Kidney epithelial cell (primary cell): ENCODE measurements at regions not wholly inside any gene's neighbourhood (a gene's known extent, or its start where the extent isn't known, plus 50 kb on each side); places are given as distances from the start of the nearest gene placed in this dataset.

Experiments used
- DNase-seq: peaks from one replicate; pipeline ENCODE4 v3.0.0-alpha.2; 2010; ENCODE audit warnings: low read depth
- H3K27me3 ChIP-seq: 2 replicates; pipeline ENCODE4 v1.6.0; 2011; ENCODE audit warnings: low read length; ENCODE audit not compliant: control insufficient read depth, insufficient read depth
- H3K36me3 ChIP-seq: 2 replicates; pipeline ENCODE4 v1.5.1; 2011; ENCODE audit warnings: low read length; ENCODE audit not compliant: control insufficient read depth, insufficient read depth
- H3K4me3 ChIP-seq: 2 replicates; pipeline ENCODE4 v1.5.1; 2011; ENCODE audit warnings: low read depth, mild to moderate bottlenecking, control low read depth, low read length
- CTCF ChIP-seq: IDR thresholded peaks from 2 replicates; pipeline ENCODE4 v1.5.1; 2011; ENCODE audit warnings: mild to moderate bottlenecking, moderate library complexity, low read length, control low read depth, inconsistent platforms; ENCODE audit not compliant: insufficient read depth, poor library complexity, severe bottlenecking

DNA sequence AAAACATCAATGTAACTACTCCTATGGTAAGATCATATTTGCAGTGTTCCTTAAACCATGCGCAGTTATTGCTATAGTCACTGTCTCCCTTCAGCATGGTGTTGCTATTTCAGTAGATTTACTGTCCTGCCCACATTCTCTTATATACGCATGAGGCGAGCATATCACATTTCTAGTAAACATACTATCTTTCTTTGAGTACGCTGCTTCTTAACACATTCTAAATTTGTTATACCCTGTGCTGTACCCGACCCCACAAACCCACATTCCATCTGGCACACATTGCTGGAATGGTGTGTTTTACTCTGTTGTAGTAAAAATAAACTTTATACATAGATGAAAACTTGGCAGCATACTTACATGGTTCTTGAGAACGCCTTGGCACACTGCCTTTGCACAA lies 163.3 kb downstream of the QPCT start:
- no peak for TF ChIP-seq CTCF
- DNase-seq, result no peak
- Histone ChIP-seq H3K27me3 (no peaks in the 10 kb centered on the region), H3K36me3 (no peaks in the 10 kb centered on the region), H3K4me3 (no peak overlapping the region)

DNA sequence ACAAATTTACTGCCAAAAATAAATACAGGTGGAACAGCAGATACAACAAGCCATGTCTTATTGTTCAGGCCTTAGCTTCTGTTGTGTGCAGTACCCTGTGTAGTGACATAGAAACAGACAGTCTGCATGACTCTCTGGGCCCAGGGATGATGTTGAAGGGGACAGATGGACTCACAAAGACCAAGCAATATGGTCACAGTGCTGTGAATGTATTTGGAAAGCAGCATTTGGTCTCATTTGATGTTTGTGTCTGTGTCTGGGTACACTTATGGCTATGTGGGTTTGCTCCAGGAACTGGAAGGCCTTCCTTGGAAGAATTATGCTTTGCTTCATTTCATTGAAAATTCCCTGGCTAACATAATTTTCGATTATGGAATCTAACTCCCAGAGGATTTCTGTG lies 158.5 kb downstream of the CDC42EP3 start:
- no peak for DNase-seq
- no peaks in the 10 kb centered on the region for H3K27me3 ChIP-seq
- no peaks in the 10 kb centered on the region for H3K36me3 ChIP-seq
- TF ChIP-seq CTCF, result no peak
- H3K4me3 ChIP-seq, result no peak overlapping the region

DNA sequence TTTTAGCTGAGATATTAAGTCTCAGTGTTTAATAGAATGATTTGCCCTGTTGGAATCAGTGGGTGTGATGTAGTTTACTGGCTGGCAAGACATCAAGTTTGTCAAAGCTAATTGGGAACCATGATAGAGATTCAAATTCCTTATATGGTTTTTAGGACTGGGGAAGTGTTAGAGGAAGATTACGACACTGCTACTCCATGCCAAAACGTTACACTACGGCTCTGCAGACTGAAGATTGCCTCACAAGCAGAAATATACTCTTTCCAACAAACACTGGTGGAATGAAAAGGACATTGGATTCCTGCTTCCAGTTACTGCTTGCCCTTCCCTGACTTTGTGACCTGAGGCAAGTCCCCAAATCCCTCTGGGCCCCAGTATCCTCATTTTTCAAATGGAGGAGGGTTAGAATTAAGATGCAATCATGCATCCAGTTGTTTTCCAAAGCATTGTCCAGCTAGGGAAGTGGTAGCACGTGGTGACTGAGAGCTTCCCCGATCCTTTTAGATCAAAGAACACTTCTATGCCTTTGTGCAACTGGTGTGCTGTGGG lies 147.6 kb downstream of the CDC42EP3 start:
- TF ChIP-seq CTCF, result no peak
- DNase-seq, result no peak
- H3K4me3 ChIP-seq, result no peak overlapping the region

GRCh38 chr2:37526323-37526722 lies 145.1 kb downstream of the CDC42EP3 start:
- H3K4me3 ChIP-seq, result no peak overlapping the region
- DNase-seq, result no peak
- no peaks in the 10 kb centered on the region for H3K36me3 ChIP-seq
- TF ChIP-seq CTCF, result no peak
- no peaks in the 10 kb centered on the region for H3K27me3 ChIP-seq

More for the DNA sequence above, 147.6 kb downstream of the CDC42EP3 start:
- Histone ChIP-seq H3K27me3 (no peaks in the 10 kb centered on the region), H3K36me3 (no peaks in the 10 kb centered on the region)

- DNase-seq, result no peak
- TF ChIP-seq CTCF, result no peak
- Histone ChIP-seq H3K36me3 (no peaks in the 10 kb centered on the region), H3K4me3 (no peak overlapping the region), H3K27me3 (no peaks in the 10 kb centered on the region)
Observed at GRCh38 chr2:37526856-37527255, 144.6 kb downstream of the CDC42EP3 start.

DNA sequence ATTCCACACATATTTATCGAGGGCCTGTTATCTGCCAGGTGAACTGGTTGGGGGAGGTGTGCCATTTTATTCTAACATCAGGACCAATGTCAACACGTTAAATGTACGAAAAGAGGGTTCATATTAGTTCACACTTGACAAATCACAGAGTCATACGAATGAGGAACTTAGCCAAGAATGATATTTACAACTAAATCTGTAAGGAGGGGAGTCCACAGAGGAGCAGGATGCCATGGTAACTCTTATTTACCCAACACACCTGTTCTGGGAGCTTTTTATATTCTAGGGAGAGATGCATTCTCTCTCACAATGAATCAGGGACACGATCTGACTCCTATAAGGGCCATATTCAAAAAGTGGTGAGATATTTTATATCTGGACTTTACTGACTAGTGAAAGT lies 144.1 kb downstream of the CDC42EP3 start:
- no peaks in the 10 kb centered on the region for H3K27me3 ChIP-seq
- TF ChIP-seq CTCF, result no peak
- no peaks in the 10 kb centered on the region for H3K36me3 ChIP-seq
- H3K4me3 ChIP-seq, result no peak overlapping the region
- no peak for DNase-seq
